SK-N-MC (cell line): ENCODE measurements at regions not wholly inside any gene's neighbourhood (a gene's known extent, or its start where the extent isn't known, plus 50 kb on each side); places are given as distances from the start of the nearest gene placed in this dataset.

Experiments
- EZH2 ChIP-seq: fragments of 200-600 bp; sonication (generic); IDR thresholded peaks from one replicate; pipeline ENCODE4 v1.6.1; 2017; ENCODE audit warnings: antibody characterized with exemption
- POLR2AphosphoS5 ChIP-seq: IDR thresholded peaks from 2 replicates; pipeline ENCODE4 v1.6.1; 2012; ENCODE audit warnings: mild to moderate bottlenecking, low read depth, low read length, borderline replicate concordance

DNA sequence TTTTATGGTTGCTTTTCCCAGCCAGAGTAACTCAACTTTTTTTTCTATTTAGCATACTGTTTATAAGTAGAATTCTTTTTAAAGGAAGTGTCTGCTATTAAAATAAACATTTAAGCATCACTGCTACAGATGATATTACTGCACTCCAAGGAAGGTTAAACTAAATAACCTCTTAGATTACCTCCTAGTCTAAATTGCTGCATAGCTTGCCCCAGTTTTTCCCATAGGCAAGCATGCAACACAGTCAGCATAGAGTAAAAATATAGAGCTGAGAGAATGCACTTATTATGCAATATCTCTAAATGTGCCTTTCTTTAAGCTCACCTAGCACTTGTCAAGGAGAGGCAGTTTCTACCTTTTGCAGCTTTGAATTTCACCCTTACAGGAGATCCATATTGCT, 1392.4 kb upstream of the CELF2 start:
- TF ChIP-seq EZH2 = no peak
- no peak for TF ChIP-seq POLR2AphosphoS5
